DND-41 (cell line): ENCODE measurements at regions not wholly inside any gene's neighbourhood (a gene's known extent, or its start where the extent isn't known, plus 50 kb on each side); places are given as distances from the start of the nearest gene placed in this dataset.

Experiments used
- ATAC-seq: fragments of 200-7000 bp; cut with Tn5 transposase; 3 replicates; pipeline ENCODE4 v1.9.1; 2021; ENCODE audit warnings: low read depth; ENCODE audit not compliant: insufficient read depth
- DNase-seq: peaks from one replicate; pipeline ENCODE4 v3.0.0-alpha.2; 2020
- H2AFZ ChIP-seq: 2 replicates; pipeline ENCODE4 v1.6.0; 2012; ENCODE audit warnings: low read depth, low read length
- H3K27ac ChIP-seq: 2 replicates; pipeline ENCODE4 v1.5.1; 2012; ENCODE audit warnings: low read length, inconsistent platforms
- H3K27me3 ChIP-seq: fragments of 200-600 bp; sonication (generic); 2 replicates; pipeline ENCODE4 v1.6.0; 2012; ENCODE audit warnings: low read length, mild to moderate bottlenecking, inconsistent platforms; ENCODE audit not compliant: insufficient read depth, poor library complexity
- H3K36me3 ChIP-seq: 2 replicates; pipeline ENCODE4 v1.5.1; 2012; ENCODE audit warnings: low read length, inconsistent platforms; ENCODE audit not compliant: insufficient read depth
- H3K4me1 ChIP-seq: 2 replicates; pipeline ENCODE4 v1.5.1; 2012; ENCODE audit warnings: mild to moderate bottlenecking, low read length; ENCODE audit not compliant: insufficient read depth
- H3K4me2 ChIP-seq: 2 replicates; pipeline ENCODE4 v1.6.0; 2012; ENCODE audit warnings: mild to moderate bottlenecking, moderate library complexity, low read length, inconsistent platforms; ENCODE audit not compliant: insufficient read depth
- H3K4me3 ChIP-seq, 2 experiments: fragments of 200-600 bp in 1 of 2; shearing (Covaris generic) in 1 of 2; 2 replicates each; pipeline ENCODE4 v1.5.1; 2012 to 2016; ENCODE audit warnings: inconsistent platforms in 2 of 2, low read length in 2 of 2, mild to moderate bottlenecking in 2 of 2, low read depth in 1 of 2, moderate library complexity in 1 of 2
- H3K79me2 ChIP-seq: 2 replicates; pipeline ENCODE4 v1.6.0; 2012; ENCODE audit warnings: low read length, inconsistent platforms; ENCODE audit not compliant: insufficient read depth
- H3K9ac ChIP-seq: 2 replicates; pipeline ENCODE4 v1.6.0; 2012; ENCODE audit warnings: low read depth, mild to moderate bottlenecking, inconsistent platforms, low read length, moderate library complexity
- H3K9me3 ChIP-seq: 2 replicates; pipeline ENCODE4 v1.5.1; 2012; ENCODE audit warnings: low read length, moderate library complexity, mild to moderate bottlenecking, inconsistent platforms; ENCODE audit not compliant: insufficient read depth, severe bottlenecking
- H4K20me1 ChIP-seq: 2 replicates; pipeline ENCODE4 v1.6.0; 2012; ENCODE audit warnings: low read length; ENCODE audit not compliant: insufficient read depth
- CTCF ChIP-seq: IDR thresholded peaks from 2 replicates; pipeline ENCODE4 v1.5.1; 2012; ENCODE audit warnings: borderline replicate concordance, low read length, moderate library complexity, mild to moderate bottlenecking; ENCODE audit not compliant: poor library complexity, severe bottlenecking; ENCODE audit errors: extremely low read depth
- EZH2 ChIP-seq: IDR thresholded peaks from 3 replicates; pipeline ENCODE4 v1.6.1; 2012; ENCODE audit warnings: borderline replicate concordance, low read depth, mild to moderate bottlenecking, moderate library complexity, low read length, inconsistent platforms; ENCODE audit not compliant: severe bottlenecking

- DNase-seq = no peak
- no peaks in the 10 kb centered on the region for H3K79me2 ChIP-seq
- H3K9ac ChIP-seq = no peak overlapping the region
- H3K9me3 ChIP-seq = no peaks in the 10 kb centered on the region
- no peak overlapping the region for H3K27ac ChIP-seq
- no peaks in the 10 kb centered on the region for H3K36me3 ChIP-seq
- H3K4me1 ChIP-seq = no peaks in the 10 kb centered on the region
- no peak overlapping the region for H3K4me3 ChIP-seq
- no peak overlapping the region for H2AFZ ChIP-seq
- no peaks in the 10 kb centered on the region for H4K20me1 ChIP-seq
- H3K4me2 ChIP-seq = no peak overlapping the region
- no peak for ATAC-seq
- no peaks in the 10 kb centered on the region for H3K27me3 ChIP-seq
- no peak for TF ChIP-seq CTCF
- no peak for TF ChIP-seq EZH2
Measured at GRCh38 chr5:173794901-173795416, 93.2 kb upstream of the CPEB4 start.

DNA sequence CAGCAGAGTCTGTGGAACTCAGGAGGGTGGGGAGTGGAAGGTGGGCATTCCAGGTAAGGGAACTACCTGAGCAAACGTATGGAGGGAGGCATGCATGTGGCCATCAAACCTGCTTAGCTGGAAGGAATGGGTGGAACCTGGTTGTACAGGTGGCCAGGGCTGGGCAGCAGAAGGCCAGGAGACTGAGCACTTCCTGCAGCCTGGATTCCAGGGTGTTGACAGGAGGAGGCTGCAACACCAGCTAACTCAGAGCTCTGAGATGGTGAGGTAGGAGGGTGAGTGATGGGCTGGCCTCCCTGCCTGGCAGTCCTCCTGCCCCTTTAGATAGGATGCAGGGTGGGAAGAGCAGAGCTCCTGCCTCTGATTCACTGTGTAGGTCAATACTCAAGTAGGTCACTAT, 92.5 kb upstream of the CPEB4 start:
- Histone ChIP-seq H3K9me3 (no peaks in the 10 kb centered on the region), H3K79me2 (no peaks in the 10 kb centered on the region)
- no peak for ATAC-seq

GRCh38 chr5:173796721-173797495, 91.2 kb upstream of the CPEB4 start:
- H3K4me2 ChIP-seq = no peak overlapping the region
- H3K9me3 ChIP-seq = no peaks in the 10 kb centered on the region
- ATAC-seq (no peak), DNase-seq (no peak)
- no peak overlapping the region for H3K27ac ChIP-seq
- no peaks in the 10 kb centered on the region for H4K20me1 ChIP-seq
- H3K9ac ChIP-seq = no peak overlapping the region
- H3K4me3 ChIP-seq = no peak overlapping the region
- H3K36me3 ChIP-seq = no peaks in the 10 kb centered on the region
- no peaks in the 10 kb centered on the region for H3K4me1 ChIP-seq
- no peaks in the 10 kb centered on the region for H3K27me3 ChIP-seq
- TF ChIP-seq CTCF (no peak), EZH2 (no peak)
- no peak overlapping the region for H2AFZ ChIP-seq
- no peaks in the 10 kb centered on the region for H3K79me2 ChIP-seq

More for the DNA sequence above, 92.5 kb upstream of the CPEB4 start:
- H3K4me1 ChIP-seq = no peaks in the 10 kb centered on the region
- H3K27me3 ChIP-seq = no peaks in the 10 kb centered on the region
- H2AFZ ChIP-seq = no peak overlapping the region
- H3K9ac ChIP-seq = no peak overlapping the region
- H3K4me2 ChIP-seq = no peak overlapping the region
- H3K27ac ChIP-seq = no peak overlapping the region
- H3K4me3 ChIP-seq = no peak overlapping the region
- DNase-seq = no peak
- TF ChIP-seq EZH2 = no peak
- no peak for TF ChIP-seq CTCF
- H3K36me3 ChIP-seq = no peaks in the 10 kb centered on the region
- H4K20me1 ChIP-seq = no peaks in the 10 kb centered on the region
